GM18520 (cell line): ENCODE measurements at regions not wholly inside any gene's neighbourhood (a gene's known extent, or its start where the extent isn't known, plus 50 kb on each side); places are given as distances from the start of the nearest gene placed in this dataset.

Experiments used
- ATAC-seq: cut with Tn5 transposase; IDR thresholded peaks from one replicate; pipeline ENCODE4 v1.9.1; 2021; ENCODE audit not compliant: unreplicated experiment

DNA sequence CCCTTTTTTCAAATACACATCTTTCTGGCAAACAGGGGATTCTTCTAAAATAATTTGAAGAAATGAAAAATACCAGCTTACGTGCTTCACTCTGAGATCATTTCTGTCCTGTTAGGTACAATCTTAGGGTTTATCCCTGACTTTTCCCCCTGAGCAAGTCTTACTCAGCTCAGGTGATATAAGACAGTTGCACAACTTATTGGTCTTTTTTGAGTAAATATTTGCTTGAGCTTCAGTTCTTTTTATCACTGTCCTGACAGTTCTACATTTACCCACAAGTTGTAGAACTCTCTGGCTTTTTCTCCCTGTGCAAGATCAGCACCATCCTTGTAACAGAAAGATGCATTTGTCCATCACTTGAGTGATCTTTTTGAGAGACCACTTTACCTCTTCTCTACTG lies 84.9 kb downstream of the MID1IP1 start:
- ATAC-seq: no peak

DNA sequence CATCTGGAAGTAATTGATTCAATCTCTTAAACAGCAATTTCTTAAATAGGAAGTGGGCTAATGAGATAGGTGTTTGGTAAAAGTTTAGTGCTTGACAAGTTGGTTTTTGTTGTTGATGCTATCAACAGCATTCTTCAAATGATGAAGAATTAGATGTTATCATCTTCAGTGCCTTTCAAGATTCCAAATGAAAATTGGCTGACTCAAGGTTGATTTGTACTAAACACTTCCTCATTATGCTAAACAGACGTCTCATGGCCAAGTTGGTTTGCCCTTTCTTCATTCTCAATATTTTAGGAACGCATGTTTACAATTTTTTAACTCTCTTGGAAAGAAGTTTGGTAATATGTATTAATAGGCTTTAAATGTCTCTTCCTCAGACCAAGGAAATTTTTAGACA lies 86.0 kb downstream of the MID1IP1 start:
- ATAC-seq: no peak

DNA sequence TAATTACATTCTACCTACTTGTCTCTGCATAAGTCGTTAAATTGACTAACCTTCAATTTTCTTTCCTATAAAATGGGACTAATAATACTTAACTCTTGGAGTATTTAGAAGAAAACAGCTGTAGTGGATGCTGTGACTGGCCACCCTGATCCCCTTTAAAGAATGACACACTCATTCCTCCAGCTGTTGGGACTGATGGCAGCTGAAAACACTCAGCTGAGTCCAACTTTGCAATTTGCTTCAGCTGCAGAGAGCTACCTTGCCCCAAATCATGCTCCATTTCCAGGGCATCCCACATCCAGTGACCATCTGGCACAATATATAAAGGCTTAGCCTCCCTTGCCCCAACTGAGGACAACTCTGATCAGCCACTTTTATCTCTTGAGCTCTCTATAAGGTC lies 89.1 kb downstream of the MID1IP1 start:
- no peak for ATAC-seq

DNA sequence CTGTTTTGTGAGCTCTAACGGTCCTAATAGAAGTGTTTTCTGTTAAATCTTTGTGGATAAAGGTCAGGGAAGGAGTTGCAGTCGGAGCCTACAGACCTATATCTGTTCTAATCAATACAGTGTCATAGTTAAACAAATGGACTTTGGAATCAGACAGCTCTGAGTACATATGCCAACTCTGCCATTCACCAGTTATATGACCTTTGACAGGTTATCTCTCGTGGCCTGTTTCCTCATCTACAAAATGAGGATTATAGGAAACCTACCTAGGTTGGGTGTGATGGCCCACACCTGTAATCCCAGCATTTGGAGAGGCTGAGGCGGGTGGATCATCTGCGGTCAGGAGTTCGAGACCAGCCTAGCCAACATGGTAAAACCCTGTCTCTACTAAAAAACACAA lies 89.7 kb downstream of the MID1IP1 start:
- no peak for ATAC-seq

DNA sequence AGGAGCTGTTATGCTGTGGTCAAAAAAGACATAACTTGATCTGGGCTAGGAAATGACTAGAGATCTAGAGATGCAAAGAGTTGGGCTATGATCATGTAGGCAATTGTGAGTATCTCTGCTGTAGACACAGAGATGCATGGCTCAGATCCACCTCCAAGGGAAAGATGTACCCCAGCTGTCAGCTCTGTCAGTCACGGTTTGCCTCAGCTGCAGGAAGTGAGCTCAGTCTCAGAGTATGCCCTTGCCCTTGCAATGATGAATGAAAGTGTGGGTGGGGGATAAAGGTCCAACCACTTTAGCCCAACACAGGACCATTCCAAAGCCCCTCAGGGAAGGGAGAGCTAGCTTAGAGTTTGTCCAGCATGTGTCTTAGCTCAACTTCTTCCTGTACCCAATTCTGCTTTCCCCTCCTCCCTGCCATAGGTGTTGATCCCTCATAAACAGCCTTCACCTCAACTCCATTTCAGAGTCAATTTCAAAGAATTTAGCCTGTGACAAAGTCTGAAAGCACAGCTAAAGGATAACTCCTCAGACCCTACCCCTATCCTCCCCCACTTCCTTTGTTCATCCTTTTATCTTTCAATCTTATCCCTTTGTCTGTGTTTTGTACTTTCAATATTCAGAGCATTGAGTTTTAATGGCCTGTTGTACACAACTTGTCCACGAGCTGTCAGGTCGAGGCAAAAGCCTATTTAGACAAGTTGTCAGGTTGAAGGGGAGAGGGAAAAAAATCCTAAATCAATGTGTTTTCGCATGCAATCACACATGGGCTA lies 90.6 kb downstream of the MID1IP1 start:
- peak; percentile 70 for ATAC-seq

DNA sequence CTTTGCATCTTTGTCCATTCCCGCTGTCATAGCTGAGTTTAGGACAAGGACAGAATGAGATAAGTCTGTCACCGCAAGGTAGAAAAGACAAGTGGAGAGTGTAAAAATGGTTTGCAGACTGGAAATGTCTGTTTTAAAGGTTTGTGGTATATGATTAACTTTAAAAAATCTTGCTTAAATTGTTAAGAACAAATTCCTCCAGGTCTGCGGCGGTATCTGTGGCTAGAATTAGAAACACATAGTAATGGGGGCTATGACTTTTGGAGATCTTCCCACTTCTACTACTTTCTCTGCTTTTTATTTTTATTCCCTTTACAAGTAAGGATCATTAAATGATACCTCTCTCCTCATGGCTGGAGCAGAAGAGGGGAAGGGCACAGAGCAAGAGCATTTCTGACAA lies 92.2 kb downstream of the MID1IP1 start:
- ATAC-seq: no peak

DNA sequence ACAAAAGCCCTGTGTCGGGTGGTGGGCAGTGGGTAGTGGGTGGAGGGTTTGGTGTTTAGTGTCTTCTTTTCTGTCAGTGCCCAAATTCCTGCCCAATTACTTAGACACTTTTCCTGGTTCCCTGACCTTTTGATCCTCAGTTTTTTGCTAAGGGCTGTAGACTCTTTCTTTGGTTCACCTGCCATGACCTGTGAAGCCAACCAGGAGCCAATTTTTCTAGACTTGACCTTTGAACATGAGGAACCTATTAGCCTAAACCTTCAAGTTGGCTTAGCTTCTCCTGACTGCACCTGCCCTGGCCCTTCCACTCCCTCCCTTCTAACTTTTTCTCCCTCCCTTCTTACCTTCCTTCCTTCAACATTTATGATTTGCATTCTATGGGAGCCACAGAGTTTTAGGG lies 94.5 kb downstream of the MID1IP1 start:
- ATAC-seq: no peak

DNA sequence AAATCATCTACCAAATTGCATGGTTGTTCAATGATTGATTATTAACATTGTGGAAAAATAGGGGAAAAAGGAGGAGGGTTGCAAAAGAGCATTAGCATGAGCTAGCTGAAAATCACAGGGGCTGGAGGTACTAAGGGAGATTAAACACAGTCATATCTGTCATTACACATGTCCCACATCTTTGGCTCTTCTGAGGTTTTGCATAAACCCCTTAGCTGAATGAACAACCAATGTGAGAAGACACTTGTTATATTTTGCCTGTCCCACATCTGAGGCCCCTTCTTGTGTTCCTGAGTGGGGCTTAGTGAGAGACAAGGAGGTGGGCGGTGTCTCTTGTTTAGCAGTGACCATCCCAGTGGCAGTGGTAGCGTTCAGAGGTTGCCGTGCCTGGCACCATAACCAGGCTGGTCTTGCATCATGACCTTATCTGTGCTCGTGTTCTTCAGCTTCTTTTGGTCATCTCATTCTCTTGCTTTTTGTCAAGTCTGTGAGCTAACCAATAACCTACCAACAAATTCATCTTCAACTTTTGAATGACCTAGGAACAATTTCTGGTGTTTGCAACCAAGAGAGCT lies 95.6 kb downstream of the MID1IP1 start:
- peak; percentile 92 for ATAC-seq

DNA sequence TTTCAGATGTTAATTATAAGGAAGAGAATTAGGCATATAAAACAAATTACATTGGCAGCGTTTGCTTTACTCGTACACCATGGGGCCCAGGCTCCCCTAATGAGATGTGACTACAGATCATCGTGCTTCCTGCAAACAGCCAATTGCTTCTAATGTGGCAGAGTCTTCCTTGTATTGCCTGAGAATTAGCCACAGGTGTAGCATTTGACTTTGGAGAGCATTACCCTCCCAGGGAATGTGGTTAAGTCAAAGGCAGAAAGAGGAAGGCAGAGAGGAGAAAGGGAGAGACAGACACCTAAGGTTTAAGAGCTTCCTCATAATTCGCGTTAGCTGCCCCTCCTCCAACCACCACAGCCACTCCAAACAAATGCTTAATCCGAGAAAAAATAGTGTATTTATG lies 97.0 kb downstream of the MID1IP1 start:
- ATAC-seq: no peak

DNA sequence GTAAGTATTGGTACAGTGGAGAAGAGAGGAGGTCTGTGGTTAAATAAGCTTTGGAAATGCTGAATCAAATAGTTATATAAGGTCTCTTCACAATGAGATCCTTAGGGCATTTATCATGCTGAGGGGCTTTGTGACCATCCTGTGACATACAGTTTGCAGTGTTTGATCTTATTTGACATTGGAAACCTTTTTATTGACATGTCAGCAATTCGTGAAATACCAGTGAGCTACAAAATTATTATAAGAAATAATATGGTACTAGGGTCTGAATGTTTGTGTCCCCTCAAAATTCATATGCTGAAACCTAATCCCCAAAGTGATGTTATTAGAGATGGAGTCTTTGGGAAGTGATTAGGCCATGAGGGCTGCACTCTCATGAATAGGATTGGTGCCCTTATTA lies 98.4 kb downstream of the MID1IP1 start:
- ATAC-seq: no peak

DNA sequence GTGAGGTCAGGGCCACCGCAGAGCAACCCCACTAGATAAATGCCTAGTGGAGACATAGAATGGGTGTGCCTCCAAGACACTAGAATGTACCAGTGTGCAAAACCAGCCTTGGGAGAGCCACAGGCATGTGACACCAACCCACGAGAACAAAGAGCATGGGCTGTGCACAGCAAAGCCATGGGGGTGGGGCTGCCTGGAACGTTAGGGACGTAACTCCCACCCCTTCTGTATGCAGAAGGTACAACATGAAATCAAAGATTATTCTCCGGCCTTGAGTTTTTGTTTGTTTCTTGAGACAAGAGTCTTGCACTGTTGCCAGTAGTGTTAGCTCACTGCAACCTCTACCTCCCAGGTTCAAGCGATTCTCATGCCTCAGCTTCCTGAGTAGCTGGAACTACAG lies 99.5 kb downstream of the MID1IP1 start:
- no peak for ATAC-seq

DNA sequence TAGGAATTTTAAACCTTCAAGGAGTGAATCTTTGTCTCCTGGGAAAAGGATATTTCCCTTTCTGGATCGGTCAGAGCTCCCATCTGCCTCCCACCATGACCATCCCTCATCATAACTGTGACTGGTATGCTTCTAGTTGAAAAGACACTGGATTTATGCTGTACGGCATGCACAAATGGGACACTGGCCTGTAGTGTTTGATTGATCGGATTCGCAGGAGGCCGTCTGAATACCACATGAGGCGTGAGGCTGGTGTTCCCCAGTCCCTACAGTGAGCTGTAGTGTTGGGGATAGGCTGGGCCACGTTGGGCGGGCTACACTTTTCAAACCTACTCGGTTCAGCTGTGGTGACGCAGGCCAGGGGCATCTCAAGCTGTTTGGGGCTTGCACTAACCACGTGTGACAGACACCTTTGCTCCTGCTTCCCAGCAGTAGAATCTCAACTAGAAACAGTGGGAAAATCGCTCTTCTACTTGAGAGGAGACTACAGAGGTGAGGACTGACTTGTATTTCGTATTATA lies 101.8 kb downstream of the MID1IP1 start:
- no peak for ATAC-seq

DNA sequence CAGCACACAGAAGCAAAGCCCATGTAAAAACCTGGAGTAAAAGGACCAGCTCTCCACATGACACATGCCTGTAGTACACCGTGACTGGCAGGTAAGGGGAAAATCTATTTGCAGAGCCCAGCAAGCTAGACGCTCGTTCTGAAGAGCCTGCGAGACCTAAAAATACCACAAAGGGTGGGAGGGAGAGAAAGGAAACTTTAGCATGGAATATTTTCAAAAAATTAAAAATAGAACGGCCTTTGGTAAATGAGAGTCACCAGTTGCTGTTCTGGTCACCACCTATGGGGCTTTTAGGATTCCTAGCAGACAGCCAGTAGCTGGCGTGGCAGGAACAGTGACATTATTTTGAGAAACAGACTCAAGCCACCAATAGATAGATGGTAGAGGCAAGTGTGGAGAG lies 115.5 kb downstream of the MID1IP1 start:
- ATAC-seq: no peak

DNA sequence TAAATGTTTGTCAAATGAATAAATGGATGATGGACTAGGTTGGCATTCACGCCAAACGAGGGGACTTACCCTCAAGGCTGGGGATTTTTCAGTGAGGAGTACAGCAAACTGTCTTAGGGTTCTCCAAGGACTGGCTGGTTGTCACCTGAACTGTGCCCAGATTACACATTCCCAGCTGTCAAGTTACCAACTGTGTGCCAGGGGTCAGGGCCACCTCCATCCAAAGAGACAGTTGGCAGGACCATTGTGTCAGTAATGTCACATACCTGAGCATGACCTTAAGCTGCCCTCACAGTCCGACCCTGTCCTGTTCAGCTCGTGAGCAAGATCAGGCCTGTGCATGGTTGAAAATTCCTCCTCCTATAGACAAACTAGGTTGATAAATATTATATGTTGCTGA lies 116.7 kb downstream of the MID1IP1 start:
- ATAC-seq: no peak

DNA sequence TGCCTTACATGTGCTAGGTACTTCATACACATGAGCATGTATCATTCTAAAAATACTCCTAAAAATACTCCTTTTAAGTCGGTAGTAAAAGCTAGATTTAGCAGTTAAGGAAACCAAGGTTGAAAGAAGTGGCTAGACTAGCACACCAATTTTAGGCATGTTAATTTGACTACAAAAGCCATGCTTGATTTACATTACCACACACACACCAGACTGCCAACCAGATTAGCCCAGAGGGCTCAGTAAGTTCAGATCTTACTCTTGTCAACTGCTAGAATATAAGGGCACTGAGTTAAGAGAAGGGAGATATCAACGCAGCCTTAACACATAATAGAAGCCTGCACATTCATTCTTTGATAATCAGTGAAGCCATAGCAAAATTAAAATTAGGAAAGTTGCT lies 117.9 kb downstream of the MID1IP1 start:
- ATAC-seq: no peak

DNA sequence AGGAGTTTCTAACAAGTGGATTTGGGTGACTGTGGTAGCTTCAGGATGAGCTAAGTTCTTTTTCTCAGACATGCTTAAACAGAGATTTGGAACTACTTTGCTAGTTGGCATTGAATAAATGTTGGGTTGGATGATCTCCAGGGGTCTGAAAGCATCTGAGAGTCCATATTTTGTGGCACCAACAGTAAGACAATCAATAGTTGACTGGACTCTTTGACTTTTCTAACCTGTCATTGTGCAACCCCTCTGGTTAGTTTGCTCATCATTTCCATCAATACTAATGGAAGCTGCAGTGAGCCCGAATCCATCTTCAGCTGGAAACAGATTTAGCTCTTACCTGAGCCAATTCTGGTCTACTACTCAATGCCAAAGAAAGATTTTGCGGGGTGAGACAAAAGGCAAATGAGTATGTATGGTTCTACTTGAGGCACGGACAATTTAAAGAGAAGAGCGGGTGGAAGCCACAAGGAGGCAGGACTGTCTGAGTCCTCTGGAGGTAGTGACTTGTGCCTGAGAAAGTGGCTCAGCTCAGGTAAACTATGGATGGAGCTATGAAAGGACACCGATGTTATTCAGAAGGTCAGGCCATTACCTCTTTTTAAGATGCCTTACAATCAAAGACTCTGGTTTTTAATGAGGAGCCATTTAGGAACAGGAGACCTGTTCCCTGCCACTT lies 118.7 kb downstream of the MID1IP1 start:
- no peak for ATAC-seq

DNA sequence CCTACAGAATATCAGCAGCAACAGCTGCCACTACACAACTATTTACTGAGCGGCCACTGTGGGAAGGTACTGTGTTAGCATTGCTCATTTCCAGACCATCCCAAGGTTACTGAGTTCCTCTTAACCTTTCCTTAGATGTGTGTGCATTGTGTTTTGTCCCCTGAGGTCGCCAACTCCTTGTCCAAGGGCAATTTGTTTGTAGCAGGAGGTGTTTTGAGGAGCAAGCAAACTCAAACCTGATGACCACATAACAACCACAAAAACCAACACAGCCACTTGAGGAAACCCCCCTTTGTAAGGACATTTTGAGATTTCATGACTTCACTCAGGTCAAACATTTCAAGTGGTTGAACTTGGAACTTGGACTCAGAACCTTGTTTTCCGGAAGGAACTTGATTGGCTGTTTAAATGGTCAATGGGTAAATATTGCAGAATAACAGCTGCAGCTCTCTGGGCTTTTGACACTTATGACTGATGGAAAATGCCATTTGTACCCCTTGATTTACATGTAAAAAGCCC lies 122.3 kb downstream of the MID1IP1 start:
- ATAC-seq: no peak

DNA sequence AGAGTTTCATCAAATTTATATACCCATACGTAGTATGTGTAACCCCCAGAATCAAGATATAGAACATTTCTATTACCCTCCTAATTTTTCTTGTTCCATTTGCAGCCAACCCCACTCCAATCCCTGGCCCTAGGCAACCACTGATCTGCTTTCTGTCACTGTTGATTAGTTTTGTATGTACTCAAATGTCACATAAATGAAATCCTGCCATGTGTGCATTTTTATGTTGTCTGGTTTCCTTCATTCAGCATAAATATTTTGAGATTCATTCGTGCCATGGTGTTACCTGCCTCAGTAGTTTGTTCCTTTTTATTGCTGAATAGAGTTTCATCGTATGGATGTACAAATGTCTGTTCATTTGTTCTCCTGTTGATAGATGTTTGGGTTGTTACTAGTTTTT lies 126.3 kb downstream of the MID1IP1 start:
- no peak for ATAC-seq

DNA sequence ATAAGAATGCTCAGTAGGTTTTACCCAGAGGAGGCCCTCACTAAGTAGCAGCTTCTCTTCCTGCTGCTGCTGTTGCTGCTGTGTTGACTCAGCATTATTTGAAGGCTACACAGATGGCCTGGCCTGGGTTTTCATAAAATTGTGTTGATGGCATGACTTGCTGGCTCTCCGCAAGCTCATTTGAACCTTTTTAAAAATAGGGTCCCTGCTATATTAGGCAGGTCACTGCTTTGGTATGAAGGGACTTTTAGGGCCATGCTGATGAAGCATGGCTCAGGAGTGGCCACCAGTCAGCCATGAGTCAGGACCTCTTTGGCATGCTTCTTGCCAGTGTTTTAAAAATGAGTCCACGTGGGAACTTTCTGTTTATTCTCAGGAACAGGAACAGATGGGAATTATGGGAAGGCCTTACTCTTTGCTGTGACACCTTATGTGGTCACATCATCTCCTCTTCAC lies 128.7 kb downstream of the MID1IP1 start:
- no peak for ATAC-seq

DNA sequence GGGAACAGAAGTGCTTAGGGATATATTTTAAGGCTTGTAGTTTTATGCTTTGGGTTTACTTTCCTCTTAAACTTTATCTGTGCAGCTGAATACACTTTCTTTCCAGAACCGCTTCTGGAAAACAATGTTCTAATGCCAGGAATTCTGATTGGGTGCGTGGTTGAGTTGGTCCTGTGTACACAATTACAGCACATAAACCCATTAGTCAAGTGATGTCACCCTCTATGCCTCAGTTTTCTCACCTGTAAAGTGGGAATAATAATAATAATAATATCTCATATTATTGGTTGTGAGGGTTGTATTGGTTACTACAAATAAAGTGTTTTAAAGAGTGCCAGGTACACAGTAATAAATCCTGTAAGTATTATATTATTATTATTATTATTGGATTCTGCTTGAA lies 129.2 kb downstream of the MID1IP1 start:
- ATAC-seq: no peak

DNA sequence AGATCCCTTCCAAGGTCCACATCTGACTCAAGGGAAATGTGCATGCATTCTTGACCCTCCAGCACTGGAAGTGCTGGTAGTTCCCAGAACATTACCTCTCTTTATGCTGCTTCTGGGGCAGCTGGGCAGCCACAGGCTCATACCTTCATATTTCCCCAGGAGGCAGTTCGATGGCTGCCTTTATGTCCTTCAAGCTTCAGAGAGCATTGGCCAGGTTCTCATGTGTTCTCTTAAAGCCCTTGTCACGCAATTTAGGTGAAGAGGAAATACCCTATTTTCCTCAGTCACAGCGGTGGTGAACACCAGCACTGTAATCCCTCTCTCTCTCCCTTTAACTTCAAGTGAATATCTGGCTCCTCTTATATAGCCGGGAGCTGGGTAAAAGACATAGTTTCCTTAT lies 134.3 kb downstream of the MID1IP1 start:
- no peak for ATAC-seq

DNA sequence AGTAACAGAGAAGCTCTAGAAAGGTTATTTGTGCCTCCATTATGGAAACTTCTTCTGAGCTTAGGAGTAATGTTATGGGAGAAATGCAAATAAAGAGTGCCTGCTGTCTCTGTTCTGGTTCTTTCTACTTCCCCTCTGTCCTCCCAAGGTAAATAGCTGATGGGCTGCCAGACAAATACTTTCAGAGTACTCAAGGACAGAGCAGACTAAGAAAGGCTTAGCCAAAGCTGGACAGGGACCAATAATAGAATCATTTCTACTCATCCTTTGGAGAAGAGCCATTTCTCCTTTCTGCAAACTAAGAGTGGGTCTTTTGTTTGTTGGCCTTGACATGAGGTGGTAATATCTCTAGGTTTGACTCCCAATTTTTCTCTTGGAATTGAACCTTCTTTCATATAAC lies 136.1 kb downstream of the MID1IP1 start:
- ATAC-seq: no peak
